ENCODE measurements at regions not wholly inside any gene's neighbourhood (a gene's known extent, or its start where the extent isn't known, plus 50 kb on each side); places are given as distances from the start of the nearest gene placed in this dataset.

- DNase-seq (ENCODE audit: low spot score), result no peak
Measured at GRCh38 chr7:1286946-1287645, 54.4 kb downstream of the UNCX start.

- no peak for DNase-seq (ENCODE audit: low spot score)
Measured at GRCh38 chr7:1287752-1288201, 55.1 kb downstream of the UNCX start.

- no peak for DNase-seq (ENCODE audit: low spot score)
Measured at GRCh38 chr7:1288390-1288995, 55.8 kb downstream of the UNCX start.

- DNase-seq (ENCODE audit: low spot score), result no peak
Measured at GRCh38 chr7:1288996-1289551, 56.4 kb downstream of the UNCX start.

DNA sequence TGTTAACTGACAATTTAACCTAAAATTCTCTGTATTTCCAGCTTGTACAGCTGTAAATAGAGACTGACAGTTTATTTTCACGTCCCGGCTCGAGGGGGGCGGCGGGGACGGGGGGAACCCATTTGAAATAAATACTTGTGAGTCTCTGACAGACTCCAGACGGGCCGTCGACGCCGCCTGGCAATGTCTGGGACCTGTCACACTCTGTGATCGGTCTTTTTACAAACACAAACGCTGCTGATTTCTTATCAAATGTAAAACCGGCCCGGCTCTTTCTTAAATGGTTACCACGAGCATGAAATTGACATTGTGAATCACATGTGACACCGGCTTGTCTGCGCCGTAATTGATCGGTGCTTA, 57.0 kb downstream of the UNCX start:
- no peak for DNase-seq (ENCODE audit: low spot score)

DNA sequence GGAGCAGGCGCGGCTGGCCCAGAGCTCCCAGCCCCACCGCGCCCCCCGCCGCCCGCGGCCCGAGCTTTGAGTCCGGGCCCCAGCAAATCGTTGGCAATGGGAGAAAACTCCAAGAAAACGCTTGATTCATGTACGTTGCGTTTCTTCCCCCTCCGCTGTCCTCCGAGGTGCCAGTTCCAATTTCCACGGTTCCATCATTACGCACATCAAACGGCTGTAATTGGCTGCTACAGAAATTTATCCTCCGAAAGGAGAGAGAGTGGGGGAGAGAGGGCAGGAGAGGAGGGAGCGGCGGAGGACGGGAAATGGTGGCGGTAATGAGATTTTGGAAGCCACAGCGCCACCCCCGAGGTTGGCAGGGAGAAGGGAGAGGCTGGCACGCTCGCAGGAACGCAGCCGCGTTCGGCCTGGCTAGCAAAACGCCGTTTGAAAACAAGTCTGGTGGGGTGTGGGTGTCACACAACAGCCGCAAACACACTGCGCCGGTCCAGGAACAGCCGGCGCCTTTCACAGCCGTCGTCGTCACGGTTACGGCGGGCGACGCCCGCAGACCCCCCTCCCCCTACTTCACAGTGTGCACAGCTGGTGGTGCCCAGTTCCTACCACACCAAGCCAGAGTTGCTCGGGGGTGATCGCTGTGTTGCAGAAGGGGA, 57.5 kb downstream of the UNCX start:
- peak; percentile 67 for DNase-seq (ENCODE audit: low spot score)

DNA sequence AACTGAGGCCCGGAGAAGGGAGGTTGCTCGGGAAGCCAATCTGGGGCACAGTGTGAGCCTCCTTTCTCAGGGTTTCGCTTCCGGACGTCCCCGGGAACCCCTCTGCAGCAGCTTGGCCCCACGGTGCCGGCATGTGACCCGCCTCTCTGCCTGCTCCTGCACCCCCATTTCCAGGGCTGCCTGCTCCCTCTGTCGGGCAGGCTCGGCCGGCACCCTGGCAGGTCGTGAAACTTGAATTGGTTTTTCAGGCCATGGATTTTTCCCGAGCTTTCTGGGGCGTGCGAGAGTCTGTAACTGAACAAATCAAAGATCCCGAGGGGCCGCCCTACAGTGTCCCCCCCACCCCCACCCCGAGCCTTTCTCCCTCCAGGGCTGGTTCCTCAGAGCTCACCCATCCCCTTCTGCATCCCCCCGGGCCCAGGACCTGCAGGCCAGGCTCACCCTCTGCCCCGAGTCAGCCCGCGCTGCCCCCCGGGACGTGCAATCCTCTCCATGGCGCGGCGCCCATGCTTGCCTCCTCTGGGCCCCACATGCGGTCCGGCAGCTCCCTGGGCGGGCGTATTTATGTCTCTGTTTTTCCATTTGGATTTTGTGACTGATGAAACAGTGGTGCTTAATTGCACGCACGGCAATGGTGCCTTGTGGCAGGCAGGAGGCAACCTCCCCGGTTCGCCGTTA, 58.1 kb downstream of the UNCX start:
- DNase-seq (ENCODE audit: low spot score), result no peak

DNA sequence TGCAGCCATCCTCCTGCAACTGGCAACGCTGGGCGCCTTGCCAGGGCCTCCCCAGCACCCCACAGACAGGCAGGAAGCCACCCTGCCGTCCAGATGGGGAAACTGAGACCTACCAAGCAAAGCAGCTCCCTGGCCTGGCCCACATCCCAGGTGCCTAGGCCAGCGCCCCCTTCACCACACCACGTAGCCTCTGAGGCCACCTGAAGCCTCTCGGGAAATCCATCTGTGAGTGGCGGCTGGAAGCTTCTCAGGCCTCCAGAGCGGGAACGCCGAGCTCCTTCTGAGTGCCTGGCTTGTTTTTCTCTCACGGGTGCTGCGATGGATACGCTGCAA, 58.7 kb downstream of the UNCX start:
- no peak for DNase-seq (ENCODE audit: low spot score)

GRCh38 chr7:1291845-1292765, 59.4 kb downstream of the UNCX start:
- DNase-seq (ENCODE audit: low spot score), result no peak

- DNase-seq (ENCODE audit: low spot score), result no peak
Measured at GRCh38 chr7:1292972-1293830, 60.5 kb downstream of the UNCX start.

- no peak for DNase-seq (ENCODE audit: low spot score)
Measured at GRCh38 chr7:1293950-1294411, 61.3 kb downstream of the UNCX start.

DNA sequence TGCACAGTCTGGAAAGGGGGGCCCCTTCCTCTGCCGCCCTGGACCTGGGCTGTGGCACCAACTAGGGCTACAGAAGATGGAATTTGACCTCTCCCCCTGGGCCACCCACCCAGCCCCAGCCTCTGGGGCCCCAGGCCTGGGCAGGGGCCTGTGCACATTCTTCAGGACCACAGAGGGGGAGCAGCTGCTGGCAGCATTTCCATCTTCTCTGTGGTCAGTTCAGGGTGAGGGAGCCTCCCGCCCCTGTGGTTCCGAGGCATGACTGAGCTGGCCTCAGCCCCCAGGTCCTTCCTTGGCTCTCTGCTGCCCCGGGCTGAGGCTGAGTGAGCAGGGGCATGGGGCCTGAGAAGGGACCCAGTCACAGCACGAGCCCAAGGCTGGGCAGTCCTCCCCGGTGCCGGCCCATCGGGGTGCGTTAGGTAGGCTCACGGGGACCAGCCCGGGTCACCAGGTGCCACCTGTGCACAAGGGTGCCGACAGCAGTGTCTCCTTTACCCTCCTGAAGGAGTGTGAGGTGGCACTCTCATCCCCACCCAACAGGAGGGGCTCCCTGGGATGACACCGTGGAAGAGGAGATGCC, 63.2 kb downstream of the UNCX start:
- DNase-seq (ENCODE audit: low spot score), result no peak

- DNase-seq (ENCODE audit: low spot score), result no peak
Measured at GRCh38 chr7:1296356-1296981, 63.8 kb downstream of the UNCX start.

DNA sequence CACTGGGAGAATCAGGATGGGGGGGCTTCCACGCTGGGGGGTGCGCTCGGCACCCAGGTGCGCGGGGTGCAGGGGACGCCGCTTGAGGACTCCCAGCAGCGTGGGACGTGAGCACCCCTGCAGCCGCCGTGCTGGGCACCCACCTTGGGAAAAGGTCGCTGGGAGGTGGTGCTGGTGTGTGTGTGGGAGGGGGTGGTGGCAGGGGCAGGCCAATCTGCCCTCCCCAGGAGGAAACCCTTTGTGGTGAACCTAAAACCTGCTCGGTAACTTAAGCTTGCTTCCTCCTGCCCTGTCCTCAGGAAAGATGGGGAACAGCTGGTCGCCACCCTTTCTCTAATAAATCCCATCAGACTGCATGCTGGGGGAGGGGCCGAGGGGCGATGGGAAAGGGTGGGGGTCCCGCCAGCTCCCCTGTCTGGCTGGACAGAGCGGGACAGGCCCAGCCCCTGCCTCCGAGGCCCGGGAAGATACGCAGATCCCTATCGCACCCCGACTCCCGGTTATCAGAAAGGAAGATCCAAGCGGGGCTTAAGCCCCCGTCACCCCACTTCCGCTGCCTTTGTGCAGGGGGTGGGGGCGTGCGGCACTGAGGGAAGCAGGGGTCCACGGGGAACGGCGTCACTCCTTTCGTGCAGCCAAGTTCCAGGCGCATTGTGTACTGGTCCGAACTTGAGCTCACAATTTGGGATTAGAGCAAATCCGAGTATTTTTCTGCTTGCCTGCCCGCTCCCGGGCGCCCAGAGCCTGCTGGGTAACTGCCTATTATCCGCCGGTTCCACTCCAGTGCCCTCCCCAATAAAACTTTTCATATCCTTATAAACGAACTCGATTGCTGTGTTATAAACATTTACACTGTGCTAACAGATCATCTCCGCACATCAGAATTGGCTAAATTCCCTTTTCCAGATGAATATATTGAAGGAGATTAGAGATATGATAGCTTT, 64.6 kb downstream of the UNCX start:
- no peak for DNase-seq (ENCODE audit: low spot score)

- no peak for DNase-seq (ENCODE audit: low spot score)
Measured at GRCh38 chr7:1298051-1298930, 65.6 kb downstream of the UNCX start.

GRCh38 chr7:1298931-1299885, 66.5 kb downstream of the UNCX start:
- no peak for DNase-seq (ENCODE audit: low spot score)
